OCI-LY7 (cell line): ENCODE measurements at regions not wholly inside any gene's neighbourhood (a gene's known extent, or its start where the extent isn't known, plus 50 kb on each side); places are given as distances from the start of the nearest gene placed in this dataset.

Experiments
- CTCF ChIP-seq: fragments of 200-600 bp; sonication (generic); conservative IDR thresholded peaks from 2 replicates; pipeline ENCODE4 v1.5.1; 2014; ENCODE audit warnings: mild to moderate bottlenecking, antibody characterized with exemption, low read length, moderate library complexity, mixed read lengths
- EZH2phosphoT487 ChIP-seq: fragments of 200-600 bp; sonication (generic); IDR thresholded peaks from 2 replicates; pipeline ENCODE4 v1.6.1; 2018; ENCODE audit warnings: low read depth, borderline replicate concordance, mild to moderate bottlenecking, mixed run types, antibody characterized with exemption, low read length, moderate library complexity, mixed read lengths

- TF ChIP-seq CTCF: no peak
- TF ChIP-seq EZH2phosphoT487: no peak
Observed at GRCh38 chr22:48251629-48252028, 1489.2 kb downstream of the TBC1D22A start.
